Thoracic aorta (tissue), 2 donors: ENCODE measurements at regions not wholly inside any gene's neighbourhood (a gene's known extent, or its start where the extent isn't known, plus 50 kb on each side); places are given as distances from the start of the nearest gene placed in this dataset.
A peak's percentile ranks its signal among the peaks of the same experiment; 100 is the strongest.

ENCODE experiments used
- ATAC-seq: fragments of 150-250 bp; one replicate; pipeline ENCODE4 v1.8.0; 2017; ENCODE audit warnings: low read depth; ENCODE audit not compliant: insufficient number of reproducible peaks, low FRiP score
- DNase-seq: peaks from one replicate; pipeline ENCODE4 v3.0.0-alpha.2; 2020; ENCODE audit warnings: low spot score
- H3K27ac ChIP-seq, 2 donors: fragments of 200-600 bp; sonication (generic); 1 replicate in 1 of 2; 2 replicates in 1 of 2; pipeline ENCODE4 v1.5.1; 2016; ENCODE audit warnings: mild to moderate bottlenecking in 2 of 2, moderate library complexity in 2 of 2
- H3K27me3 ChIP-seq: fragments of 200-600 bp; sonication (generic); replicated peaks from 2 replicates; pipeline ENCODE4 v1.6.0; 2016; ENCODE audit warnings: mild to moderate bottlenecking; ENCODE audit not compliant: insufficient read depth
- H3K36me3 ChIP-seq: fragments of 200-600 bp; sonication (generic); one replicate; pipeline ENCODE4 v1.5.1; 2016
- H3K4me1 ChIP-seq, 2 donors: fragments of 200-600 bp; sonication (generic); 1 replicate in 1 of 2; 2 replicates in 1 of 2; pipeline versions ENCODE4 v1.5.1 to v1.6.0; 2016; ENCODE audit warnings: low read depth in 2 of 2, mild to moderate bottlenecking in 1 of 2; ENCODE audit not compliant: control insufficient read depth in 1 of 2
- H3K4me3 ChIP-seq: fragments of 200-600 bp; sonication (generic); 2 replicates; pipeline ENCODE4 v1.5.1; 2016; ENCODE audit warnings: mild to moderate bottlenecking
- H3K9me3 ChIP-seq: fragments of 200-600 bp; sonication (generic); 2 replicates; pipeline ENCODE4 v1.5.1; 2016
- TF ChIP-seq, protein P1 (sequence below): fragments of 200-600 bp; sonication (generic); IDR thresholded peaks from one replicate; pipeline ENCODE4 v1.5.1; 2019; ENCODE audit warnings: antibody characterized with exemption

DNA sequence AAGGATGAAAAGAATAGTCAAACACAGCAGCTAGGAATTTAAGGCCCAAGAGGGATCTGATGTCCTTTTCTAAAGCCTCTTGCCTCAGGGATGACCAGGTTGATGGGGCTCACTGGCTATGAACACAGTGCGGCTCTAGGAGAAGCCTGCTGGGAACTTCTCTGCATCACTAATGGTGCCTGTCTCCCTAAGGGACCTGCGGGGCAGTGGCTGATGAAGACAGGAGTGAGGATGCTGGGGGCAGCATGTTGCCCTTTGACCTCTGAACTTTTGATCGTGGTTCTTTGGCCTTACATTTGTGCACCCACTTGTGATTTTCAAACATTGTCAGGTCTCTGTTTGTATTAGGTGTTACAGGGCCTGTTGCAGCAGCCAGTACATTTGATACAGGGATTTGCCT lies 64.9 kb upstream of the KLHL25 start:
- Histone ChIP-seq H3K27me3 (no peaks in the 10 kb centered on the region), H3K9me3 (no peaks in the 10 kb centered on the region), H3K4me1 (peaks cover 0 to 4% of the 10 kb centered on the region in 2 donors), H3K4me3 (no peak overlapping the region), H3K27ac (no peak overlapping the region), H3K36me3 (no peaks in the 10 kb centered on the region)
- TF ChIP-seq, protein P1, sequence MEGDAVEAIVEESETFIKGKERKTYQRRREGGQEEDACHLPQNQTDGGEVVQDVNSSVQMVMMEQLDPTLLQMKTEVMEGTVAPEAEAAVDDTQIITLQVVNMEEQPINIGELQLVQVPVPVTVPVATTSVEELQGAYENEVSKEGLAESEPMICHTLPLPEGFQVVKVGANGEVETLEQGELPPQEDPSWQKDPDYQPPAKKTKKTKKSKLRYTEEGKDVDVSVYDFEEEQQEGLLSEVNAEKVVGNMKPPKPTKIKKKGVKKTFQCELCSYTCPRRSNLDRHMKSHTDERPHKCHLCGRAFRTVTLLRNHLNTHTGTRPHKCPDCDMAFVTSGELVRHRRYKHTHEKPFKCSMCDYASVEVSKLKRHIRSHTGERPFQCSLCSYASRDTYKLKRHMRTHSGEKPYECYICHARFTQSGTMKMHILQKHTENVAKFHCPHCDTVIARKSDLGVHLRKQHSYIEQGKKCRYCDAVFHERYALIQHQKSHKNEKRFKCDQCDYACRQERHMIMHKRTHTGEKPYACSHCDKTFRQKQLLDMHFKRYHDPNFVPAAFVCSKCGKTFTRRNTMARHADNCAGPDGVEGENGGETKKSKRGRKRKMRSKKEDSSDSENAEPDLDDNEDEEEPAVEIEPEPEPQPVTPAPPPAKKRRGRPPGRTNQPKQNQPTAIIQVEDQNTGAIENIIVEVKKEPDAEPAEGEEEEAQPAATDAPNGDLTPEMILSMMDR, result no peak
- DNase-seq (no peak), ATAC-seq (no peak)

DNA sequence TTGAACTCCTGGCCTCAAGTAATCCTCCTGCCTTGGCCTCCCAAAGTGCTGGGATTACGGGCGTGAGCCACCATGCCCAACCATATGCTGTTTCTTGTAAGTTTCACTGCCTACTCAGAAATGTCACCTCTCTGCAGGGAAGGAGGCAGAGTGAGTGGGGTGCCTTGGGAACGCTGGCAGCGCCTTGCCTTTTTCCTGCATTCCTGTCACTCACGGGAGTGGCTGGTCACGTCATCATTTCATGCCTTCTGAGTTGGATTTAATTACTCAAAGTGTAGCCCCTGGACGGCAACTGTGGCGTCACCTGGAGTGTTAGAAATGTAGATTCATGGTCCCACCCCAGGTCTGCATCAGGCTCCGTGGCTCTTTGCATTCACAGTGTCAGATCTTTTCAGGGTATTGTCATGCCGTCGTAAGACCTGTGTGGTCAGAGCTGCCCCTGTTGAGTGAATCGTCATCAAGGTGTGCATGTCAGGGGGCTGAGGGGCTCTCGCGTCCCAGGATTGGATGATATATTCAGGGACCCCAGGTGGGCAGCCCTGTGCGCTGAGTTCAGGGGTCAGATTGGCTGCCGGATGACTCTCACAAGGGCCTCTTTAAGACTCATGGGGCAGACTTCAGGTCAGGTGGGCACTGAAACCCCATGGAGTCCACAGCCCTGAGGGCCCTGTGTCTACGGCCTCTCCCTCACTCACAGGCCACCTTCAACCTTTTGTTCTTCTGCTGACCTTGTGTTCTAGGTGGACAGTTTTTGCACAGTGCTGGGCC lies 65.9 kb upstream of the KLHL25 start:
- no peak for ATAC-seq
- TF ChIP-seq, protein P1, result no peak
- H3K4me3 ChIP-seq, result no peak overlapping the region

DNA sequence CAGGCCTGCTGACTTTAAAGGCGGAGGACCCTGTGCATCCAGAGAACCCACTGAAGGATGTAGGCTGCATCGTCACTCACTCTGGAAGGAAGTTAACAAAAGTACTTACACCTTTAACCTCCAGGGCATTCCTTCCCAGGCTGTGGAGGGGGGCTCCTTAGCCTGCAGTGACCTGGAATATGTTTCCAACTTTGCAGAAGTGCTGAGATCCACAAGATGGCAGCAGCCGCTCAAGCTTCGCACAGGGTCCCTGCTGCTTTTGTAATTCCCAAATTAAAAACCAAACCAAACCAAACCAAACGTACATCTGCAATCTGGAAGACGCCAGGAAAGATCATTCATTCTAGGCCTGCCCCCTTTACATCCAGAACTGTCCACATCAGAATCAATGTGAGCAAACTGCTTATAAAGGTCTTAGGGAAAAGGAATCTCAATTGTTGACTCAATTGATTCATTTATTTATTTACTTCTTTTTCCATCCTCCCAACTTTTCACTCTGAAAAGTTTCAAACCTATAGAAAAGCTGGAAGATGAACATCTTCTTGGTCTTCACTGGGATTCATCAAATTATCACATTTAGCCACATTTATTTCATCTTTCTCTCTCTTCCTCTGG lies 70.5 kb upstream of the KLHL25 start:
- ATAC-seq (no peak), DNase-seq (no peak)
- TF ChIP-seq, protein P1, result peak; percentile 13
- no peaks in the 10 kb centered on the region for H3K36me3 ChIP-seq
- H3K27me3 ChIP-seq, result no peaks in the 10 kb centered on the region
- no peak overlapping the region for H3K27ac ChIP-seq
- no peak overlapping the region for H3K4me3 ChIP-seq
- no peaks in the 10 kb centered on the region for H3K4me1 ChIP-seq
- H3K9me3 ChIP-seq, result no peaks in the 10 kb centered on the region

More for the DNA sequence above, 65.9 kb upstream of the KLHL25 start:
- Histone ChIP-seq H3K27me3 (no peaks in the 10 kb centered on the region), H3K4me1 (peaks cover 0 to 4% of the 10 kb centered on the region in 2 donors), H3K27ac (no peak overlapping the region), H3K9me3 (no peaks in the 10 kb centered on the region), H3K36me3 (no peaks in the 10 kb centered on the region)
- DNase-seq, result no peak

DNA sequence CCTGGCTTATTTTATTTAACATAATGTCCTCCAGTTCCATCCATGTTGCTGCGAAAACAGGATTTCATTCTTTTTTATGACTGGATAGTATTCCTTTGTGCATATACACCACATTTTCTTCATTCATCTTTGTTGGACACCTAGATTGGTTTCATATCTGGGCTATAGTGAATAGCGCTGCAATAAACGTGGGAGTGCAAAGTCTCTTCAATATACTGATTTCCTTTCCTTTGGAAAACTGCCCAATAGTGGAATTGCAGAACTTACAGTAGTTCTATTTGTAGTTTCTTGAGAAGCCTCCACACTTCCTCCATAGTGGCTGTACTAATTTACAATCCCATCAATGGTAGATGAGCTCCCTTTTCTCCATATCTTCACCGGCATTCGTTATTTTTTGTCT lies 72.5 kb upstream of the KLHL25 start:
- TF ChIP-seq, protein P1, result no peak
- Histone ChIP-seq H3K4me1 (no peaks in the 10 kb centered on the region), H3K27me3 (no peaks in the 10 kb centered on the region), H3K27ac (no peak overlapping the region), H3K36me3 (no peaks in the 10 kb centered on the region), H3K4me3 (no peak overlapping the region), H3K9me3 (no peaks in the 10 kb centered on the region)
- no peak for ATAC-seq
- no peak for DNase-seq

DNA sequence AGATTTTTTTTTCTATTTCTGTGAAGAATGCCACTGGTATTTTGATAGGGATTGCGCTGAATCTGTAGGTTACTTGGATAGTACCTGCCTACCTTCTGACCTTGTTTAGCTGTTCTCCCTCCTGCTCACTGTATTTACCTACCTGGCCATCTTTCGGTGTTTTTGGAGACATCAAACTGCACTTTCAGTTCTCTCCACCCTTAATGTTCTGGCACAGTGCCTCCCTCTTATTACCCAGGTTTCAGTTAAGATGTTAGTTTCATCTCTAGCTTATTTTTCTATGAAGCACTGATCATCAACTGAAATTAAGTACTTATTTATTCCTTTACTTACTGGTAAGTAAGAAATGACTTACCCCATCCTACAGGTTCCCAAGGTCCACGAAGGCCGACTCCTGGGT lies 74.4 kb upstream of the KLHL25 start:
- Histone ChIP-seq H3K4me1 (no peaks in the 10 kb centered on the region), H3K4me3 (no peak overlapping the region), H3K36me3 (no peaks in the 10 kb centered on the region), H3K9me3 (no peaks in the 10 kb centered on the region), H3K27ac (no peak overlapping the region), H3K27me3 (no peaks in the 10 kb centered on the region)
- TF ChIP-seq, protein P1, result no peak
- DNase-seq, result no peak
- ATAC-seq, result no peak
